NCI-H2029 (cell line): ENCODE measurements at regions not wholly inside any gene's neighbourhood (a gene's known extent, or its start where the extent isn't known, plus 50 kb on each side); places are given as distances from the start of the nearest gene placed in this dataset.

Experiments used
- DNase-seq: peaks from one replicate; lab custom pipeline; 2025; lab: John Stamatoyannopoulos, UW

GRCh38 chr22:49506010-49506400 is 321.7 kb downstream of the BRD1 start:
- DNase-seq: no peak

GRCh38 chr22:49505337-49506009 is 322.2 kb downstream of the BRD1 start:
- no peak for DNase-seq

DNA sequence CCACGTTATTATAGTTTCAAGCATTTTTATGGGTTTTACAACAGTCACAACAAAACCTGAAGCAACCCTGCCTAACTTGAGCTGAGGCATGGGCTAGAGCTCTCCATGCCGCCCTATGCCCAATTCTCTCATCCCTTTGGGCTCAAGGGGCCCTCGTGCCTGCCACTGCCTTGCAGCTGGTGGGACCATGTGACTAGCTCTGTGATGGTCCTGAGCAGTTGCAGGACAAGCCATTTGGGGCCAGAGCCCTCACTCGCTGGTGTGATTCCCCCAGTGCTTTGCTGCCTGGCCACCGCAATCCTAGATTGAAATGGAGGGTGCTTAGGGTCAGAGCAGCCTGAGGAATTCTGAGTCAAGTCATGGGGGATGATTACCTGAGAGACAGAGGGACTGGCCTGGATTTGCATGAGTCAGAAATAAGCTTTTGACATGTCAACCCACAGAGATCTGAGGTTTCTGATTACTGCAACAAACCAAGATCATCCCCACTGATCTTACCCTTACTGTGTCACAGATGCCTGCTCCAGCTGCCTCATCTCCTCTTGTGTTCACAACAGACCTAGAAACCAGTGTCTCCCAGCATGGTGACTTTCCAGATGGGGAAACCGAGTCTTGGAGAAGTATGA is 323.7 kb downstream of the BRD1 start:
- no peak for DNase-seq

- DNase-seq: no peak
These were observed 324.4 kb downstream of the BRD1 start for GRCh38 chr22:49503321-49503720.

- DNase-seq: no peak
These were observed 325.4 kb downstream of the BRD1 start for GRCh38 chr22:49502126-49502826.

DNA sequence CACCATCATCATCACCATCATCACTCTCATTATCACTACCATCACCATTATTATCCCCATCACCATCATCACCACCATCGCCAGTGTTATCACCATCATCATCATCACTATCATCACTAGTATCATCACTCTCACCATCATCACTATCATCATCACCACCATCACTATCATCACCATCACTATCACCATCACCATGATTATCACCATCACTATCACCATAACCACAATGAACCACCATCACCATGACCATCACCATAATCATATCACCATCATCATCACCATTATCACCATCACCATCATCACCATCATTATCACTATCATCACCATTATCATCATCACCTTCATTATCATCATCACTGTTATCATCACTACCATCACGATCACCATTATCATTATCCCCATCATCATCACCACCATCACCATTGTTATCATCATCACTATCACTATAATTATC is 326.7 kb downstream of the BRD1 start:
- no peak for DNase-seq

GRCh38 chr22:49500076-49500460 is 327.6 kb downstream of the BRD1 start:
- DNase-seq: no peak

DNA sequence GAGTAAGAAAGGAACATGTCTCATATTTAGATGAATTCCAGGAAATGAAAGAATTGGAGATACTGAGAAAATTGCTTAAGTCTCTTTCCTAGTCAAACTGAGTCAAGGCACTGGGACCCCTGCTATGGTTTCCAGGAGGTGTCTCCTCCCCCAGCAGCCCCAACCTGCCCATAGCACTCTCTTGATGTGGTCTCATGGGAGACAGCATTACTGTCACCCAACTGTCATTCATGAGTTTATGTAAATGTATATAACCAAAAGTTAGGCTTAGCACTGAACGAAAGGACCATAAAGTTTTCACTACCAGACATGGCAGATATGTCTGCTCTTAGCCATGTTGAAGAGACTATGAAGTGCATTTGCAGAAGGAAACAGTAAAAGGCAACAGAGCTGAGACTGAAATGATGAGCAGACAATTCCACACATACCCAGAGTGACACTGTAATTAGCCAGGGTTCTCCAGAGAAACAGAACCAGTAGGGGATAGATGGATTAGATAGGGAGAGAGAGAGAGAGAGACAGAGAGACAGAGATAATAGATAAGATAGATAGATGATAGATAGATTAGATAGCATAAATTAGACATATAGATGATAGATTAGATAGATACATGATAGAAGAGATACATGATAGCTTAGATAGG is 328.1 kb downstream of the BRD1 start:
- DNase-seq: no peak

DNA sequence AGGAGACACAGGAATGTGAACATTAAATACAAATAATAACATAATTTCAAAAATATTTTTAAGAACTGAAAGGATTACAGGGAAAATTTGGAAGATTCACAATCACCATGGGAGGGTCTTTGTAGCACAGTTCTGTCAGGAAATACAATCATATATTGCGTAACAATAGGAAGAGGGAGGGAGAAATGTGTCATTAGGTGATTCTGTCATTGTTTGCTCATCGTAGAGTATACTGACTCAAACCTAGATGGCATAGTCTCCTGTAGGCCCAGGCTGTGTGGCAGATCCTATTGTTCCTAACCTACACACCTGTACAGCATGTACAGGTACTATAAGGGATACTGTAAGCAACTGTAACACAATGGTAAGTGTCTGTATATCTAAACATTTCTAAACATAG is 330.4 kb downstream of the BRD1 start:
- DNase-seq: no peak

- DNase-seq: no peak
These were observed 333.1 kb downstream of the BRD1 start for GRCh38 chr22:49494555-49494954.

GRCh38 chr22:49492741-49493251 is 334.9 kb downstream of the BRD1 start:
- DNase-seq: no peak

GRCh38 chr22:49492308-49492707 is 335.4 kb downstream of the BRD1 start:
- no peak for DNase-seq

GRCh38 chr22:49491726-49492125 is 335.9 kb downstream of the BRD1 start:
- no peak for DNase-seq

- no peak for DNase-seq
These were observed 336.4 kb downstream of the BRD1 start for GRCh38 chr22:49491221-49491635.

- no peak for DNase-seq
These were observed 337.0 kb downstream of the BRD1 start for GRCh38 chr22:49490692-49491091.

GRCh38 chr22:49489821-49490220 is 337.9 kb downstream of the BRD1 start:
- no peak for DNase-seq

- DNase-seq: no peak
These were observed 338.7 kb downstream of the BRD1 start for GRCh38 chr22:49488943-49489342.

GRCh38 chr22:49487950-49488349 is 339.7 kb downstream of the BRD1 start:
- no peak for DNase-seq

DNA sequence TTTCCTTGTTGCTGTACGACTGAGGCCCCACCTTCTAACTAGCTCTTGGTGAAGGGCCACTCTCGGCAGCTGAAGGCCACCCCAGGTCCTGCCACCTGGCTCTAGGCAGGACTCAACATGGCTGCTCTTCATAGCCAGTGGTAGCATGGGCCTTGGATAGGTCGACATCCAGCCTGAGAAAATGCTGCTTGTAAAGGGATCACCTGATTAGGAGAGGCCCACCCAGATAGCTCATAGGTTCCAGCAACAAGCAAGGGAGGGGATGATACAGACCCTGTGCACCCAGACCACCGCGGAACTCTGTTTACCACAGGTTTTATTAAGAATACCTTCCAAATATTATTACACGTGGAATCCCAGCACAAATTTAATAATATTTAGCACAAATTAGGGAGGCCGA is 341.4 kb downstream of the BRD1 start:
- DNase-seq: no peak

- no peak for DNase-seq
These were observed 343.7 kb downstream of the BRD1 start for GRCh38 chr22:49483946-49484345.

- no peak for DNase-seq
These were observed 344.3 kb downstream of the BRD1 start for GRCh38 chr22:49483281-49483870.

GRCh38 chr22:49482811-49483210 is 344.9 kb downstream of the BRD1 start:
- no peak for DNase-seq
